GM10266 (cell line): ENCODE measurements at regions not wholly inside any gene's neighbourhood (a gene's known extent, or its start where the extent isn't known, plus 50 kb on each side); places are given as distances from the start of the nearest gene placed in this dataset.

Experiments
- DNase-seq: peaks from one replicate; pipeline ENCODE4 v3.0.0; 2012; ENCODE audit errors: extremely low spot score
- CTCF ChIP-seq: IDR thresholded peaks from 2 replicates; pipeline ENCODE4 v1.5.1; 2012; ENCODE audit warnings: mild to moderate bottlenecking, low read depth; ENCODE audit not compliant: control insufficient read depth, insufficient read depth; ENCODE audit errors: missing control alignments

- no peak for DNase-seq
- no peak for TF ChIP-seq CTCF
Measured at GRCh38 chr2:238548902-238549462, 122.3 kb downstream of the ASB1 start.

- DNase-seq, result no peak
- no peak for TF ChIP-seq CTCF
Measured at GRCh38 chr2:238549866-238550265, 123.1 kb downstream of the ASB1 start.

- DNase-seq, result no peak
- TF ChIP-seq CTCF, result no peak
Measured at GRCh38 chr2:238551091-238551490, 124.4 kb downstream of the ASB1 start.

- no peak for TF ChIP-seq CTCF
- no peak for DNase-seq
Measured at GRCh38 chr2:238552226-238552625, 125.5 kb downstream of the ASB1 start.

GRCh38 chr2:238553159-238553558 lies 126.4 kb downstream of the ASB1 start:
- no peak for TF ChIP-seq CTCF
- DNase-seq, result no peak

- TF ChIP-seq CTCF, result no peak
- DNase-seq, result no peak
Measured at GRCh38 chr2:238554468-238555315, 128.0 kb downstream of the ASB1 start.

- DNase-seq, result no peak
- TF ChIP-seq CTCF, result no peak
Measured at GRCh38 chr2:238555786-238556542, 129.2 kb downstream of the ASB1 start.
